Left kidney (tissue), 1 donor: ENCODE measurements at regions not wholly inside any gene's neighbourhood (a gene's known extent, or its start where the extent isn't known, plus 50 kb on each side); places are given as distances from the start of the nearest gene placed in this dataset.

Experiments
- DNase-seq: peaks from one replicate; pipeline ENCODE4 v3.0.0-alpha.2; 2013

GRCh38 chr12:42961395-42961794, 371.8 kb upstream of the PRICKLE1 start:
- no peak for DNase-seq

GRCh38 chr12:42960087-42960527, 370.6 kb upstream of the PRICKLE1 start:
- no peak for DNase-seq

GRCh38 chr12:42958291-42958674, 368.7 kb upstream of the PRICKLE1 start:
- DNase-seq: no peak

- DNase-seq: no peak
Observed at GRCh38 chr12:42957561-42958290, 368.2 kb upstream of the PRICKLE1 start.

- DNase-seq: no peak
Observed at GRCh38 chr12:42957136-42957535, 367.6 kb upstream of the PRICKLE1 start.

GRCh38 chr12:42953021-42953420, 363.5 kb upstream of the PRICKLE1 start:
- no peak for DNase-seq

GRCh38 chr12:42946871-42947381, 357.4 kb upstream of the PRICKLE1 start:
- DNase-seq: no peak

GRCh38 chr12:42945927-42946326, 356.4 kb upstream of the PRICKLE1 start:
- no peak for DNase-seq

- no peak for DNase-seq
Observed at GRCh38 chr12:42944516-42944915, 355.0 kb upstream of the PRICKLE1 start.

GRCh38 chr12:42936991-42937390, 347.4 kb upstream of the PRICKLE1 start:
- no peak for DNase-seq

GRCh38 chr12:42936260-42936659, 346.7 kb upstream of the PRICKLE1 start:
- DNase-seq: no peak

- DNase-seq: no peak
Observed at GRCh38 chr12:42935756-42936155, 346.2 kb upstream of the PRICKLE1 start.

GRCh38 chr12:42935090-42935489, 345.5 kb upstream of the PRICKLE1 start:
- no peak for DNase-seq

GRCh38 chr12:42933461-42934081, 344.0 kb upstream of the PRICKLE1 start:
- no peak for DNase-seq

GRCh38 chr12:42932936-42933335, 343.4 kb upstream of the PRICKLE1 start:
- DNase-seq: no peak

GRCh38 chr12:42926232-42926631, 336.7 kb upstream of the PRICKLE1 start:
- no peak for DNase-seq

- DNase-seq: no peak
Observed at GRCh38 chr12:42924482-42924881, 334.9 kb upstream of the PRICKLE1 start.

- DNase-seq: no peak
Observed at GRCh38 chr12:42923583-42923982, 334.0 kb upstream of the PRICKLE1 start.

GRCh38 chr12:42923156-42923555, 333.6 kb upstream of the PRICKLE1 start:
- DNase-seq: no peak

GRCh38 chr12:42922505-42922850, 332.9 kb upstream of the PRICKLE1 start:
- no peak for DNase-seq

- no peak for DNase-seq
Observed at GRCh38 chr12:42921741-42922504, 332.4 kb upstream of the PRICKLE1 start.

- DNase-seq: no peak
Observed at GRCh38 chr12:42919691-42920090, 330.1 kb upstream of the PRICKLE1 start.

- no peak for DNase-seq
Observed at GRCh38 chr12:42918443-42918842, 328.9 kb upstream of the PRICKLE1 start.
